Suprapubic skin (tissue), 3 donors: ENCODE measurements at regions not wholly inside any gene's neighbourhood (a gene's known extent, or its start where the extent isn't known, plus 50 kb on each side); places are given as distances from the start of the nearest gene placed in this dataset.
"Not testable (repeated sequence)": the region's sequence is repeated elsewhere in the genome, so short reads cannot be mapped to it uniquely, and the experiment has no call there.

Experiments
- CTCF ChIP-seq, 2 donors: fragments of 200-600 bp in 1 of 2; fragments of 450-650 bp in 1 of 2; sonication (generic) in 1 of 2; IDR thresholded peaks; one replicate each; pipeline ENCODE4 v1.5.1; 2016 to 2019; ENCODE audit warnings: antibody characterized with exemption in 2 of 2, mild to moderate bottlenecking in 1 of 2, moderate library complexity in 1 of 2
- EP300 ChIP-seq: sonication (generic); formaldehyde crosslinking; IDR thresholded peaks from one replicate; pipeline ENCODE4 v1.6.1; 2017; ENCODE audit warnings: antibody characterized with exemption
- POLR2A ChIP-seq, 2 donors: fragments of 450-650 bp; IDR thresholded peaks; one replicate each; pipeline ENCODE4 v1.6.1; 2017; ENCODE audit warnings: antibody characterized with exemption in 2 of 2, mild to moderate bottlenecking in 2 of 2, moderate library complexity in 2 of 2

DNA sequence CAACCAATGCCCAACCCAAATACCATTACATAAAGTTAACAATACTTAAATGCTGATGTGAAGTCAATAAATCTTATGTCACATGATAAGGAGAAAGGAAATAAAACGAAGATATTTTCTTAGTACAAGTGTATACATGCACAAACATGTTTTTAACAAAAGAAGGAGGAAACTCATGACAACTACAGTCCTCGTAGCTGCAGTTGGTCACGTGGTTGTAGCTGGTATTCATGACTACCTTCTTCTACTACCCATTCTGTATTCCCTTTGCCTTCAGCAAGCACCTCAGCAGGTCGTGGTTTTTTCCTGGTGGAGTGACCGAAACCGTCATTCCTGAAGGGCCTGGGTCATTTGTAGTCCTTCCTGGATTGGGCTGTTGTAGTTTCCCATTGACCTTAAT is 411.1 kb downstream of the RWDD3 start:
- not testable (repeated sequence) for TF ChIP-seq CTCF (IDR thresholded peaks at IDR 0.05); EP300; POLR2A (IDR thresholded peaks at IDR 0.05)
